Panc1 (cell line): ENCODE measurements at regions not wholly inside any gene's neighbourhood (a gene's known extent, or its start where the extent isn't known, plus 50 kb on each side); places are given as distances from the start of the nearest gene placed in this dataset.

Source experiments
- CTCF ChIP-seq: fragments of 450-650 bp; IDR thresholded peaks from 2 replicates; pipeline ENCODE4 v1.5.1; 2017; ENCODE audit warnings: mild to moderate bottlenecking
- POLR2AphosphoS5 ChIP-seq: IDR thresholded peaks from 2 replicates; pipeline ENCODE4 v1.6.1; 2012; ENCODE audit warnings: mild to moderate bottlenecking, low read depth, low read length, moderate library complexity
- REST ChIP-seq, 2 experiments: IDR thresholded peaks; 2 replicates each; pipeline ENCODE4 v1.6.1; 2011 to 2012; ENCODE audit warnings: low read depth in 2 of 2, control low read depth in 1 of 2, low read length in 1 of 2, mild to moderate bottlenecking in 1 of 2, moderate library complexity in 1 of 2; ENCODE audit not compliant: insufficient read depth in 1 of 2

DNA sequence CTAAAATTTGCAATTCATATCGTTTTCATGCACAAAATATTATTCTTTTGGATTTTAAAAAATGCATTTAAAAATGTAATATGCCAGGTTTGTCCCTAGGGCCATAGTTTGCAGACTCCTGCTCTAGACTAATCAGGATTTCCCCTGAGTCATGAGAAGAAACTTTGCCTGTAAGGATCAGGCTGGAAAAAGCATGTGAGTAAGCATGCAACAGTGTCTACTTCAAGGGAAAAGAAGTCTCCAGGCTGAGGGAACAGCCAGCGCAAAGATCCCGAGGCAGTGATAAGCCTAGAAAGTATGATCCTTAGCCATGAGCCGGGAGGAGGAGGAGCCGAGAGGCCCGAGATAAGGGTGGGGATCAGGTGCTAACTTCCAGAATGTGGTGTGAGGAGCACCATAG lies 382.8 kb upstream of the CFAP20DC start:
- TF ChIP-seq REST (IDR thresholded peaks at IDR 0.05; ENCODE audit: insufficient read depth in 1 of 2, low read depth in 2 of 2, low read length in 1 of 2): no peak
- TF ChIP-seq CTCF: no peak
- TF ChIP-seq POLR2AphosphoS5: no peak
